HG03039 (cell line): ENCODE measurements at regions not wholly inside any gene's neighbourhood (a gene's known extent, or its start where the extent isn't known, plus 50 kb on each side); places are given as distances from the start of the nearest gene placed in this dataset.
"Not testable (repeated sequence)": the region's sequence is repeated elsewhere in the genome, so short reads cannot be mapped to it uniquely, and the experiment has no call there.

Experiments
- ATAC-seq: cut with Tn5 transposase; IDR thresholded peaks from one replicate; pipeline ENCODE4 v1.9.1; 2021; ENCODE audit warnings: mild to moderate bottlenecking, moderate library complexity; ENCODE audit not compliant: unreplicated experiment

DNA sequence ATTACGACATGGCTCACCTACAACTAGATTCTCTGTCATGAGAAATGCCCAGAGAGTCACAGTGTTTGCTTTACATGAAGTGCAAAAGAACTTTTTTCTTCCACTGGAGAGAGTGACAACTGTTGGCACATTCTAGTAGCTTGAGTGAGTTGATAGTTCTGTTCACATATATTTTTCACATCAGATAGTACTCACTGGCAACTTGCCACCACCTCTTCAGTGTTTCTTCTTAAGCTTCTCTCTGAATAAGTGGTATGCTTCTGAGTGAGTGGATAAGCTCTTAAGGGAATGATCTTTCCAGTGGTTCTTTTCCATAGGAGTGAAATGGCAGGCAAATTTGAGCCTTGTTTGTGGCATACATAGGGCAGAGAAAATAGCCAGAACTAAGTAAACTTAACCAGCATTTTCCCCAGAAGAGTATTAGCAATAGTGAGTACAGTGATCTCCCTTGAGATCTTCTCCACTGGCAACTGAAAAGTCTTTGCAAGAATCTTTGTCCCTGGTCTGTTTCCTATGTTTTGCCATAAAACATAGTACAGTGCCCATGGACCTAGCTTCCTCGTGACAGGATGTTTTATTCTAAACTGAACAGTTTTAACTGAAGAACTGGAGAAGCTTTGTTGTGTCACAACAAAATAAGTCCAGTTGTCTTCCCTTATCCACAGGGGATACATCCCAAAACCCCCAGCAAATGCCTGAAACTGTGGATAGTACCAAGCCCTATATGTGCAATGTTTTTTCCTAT lies 125.4 kb upstream of the CDK13 start:
- no peak for ATAC-seq

DNA sequence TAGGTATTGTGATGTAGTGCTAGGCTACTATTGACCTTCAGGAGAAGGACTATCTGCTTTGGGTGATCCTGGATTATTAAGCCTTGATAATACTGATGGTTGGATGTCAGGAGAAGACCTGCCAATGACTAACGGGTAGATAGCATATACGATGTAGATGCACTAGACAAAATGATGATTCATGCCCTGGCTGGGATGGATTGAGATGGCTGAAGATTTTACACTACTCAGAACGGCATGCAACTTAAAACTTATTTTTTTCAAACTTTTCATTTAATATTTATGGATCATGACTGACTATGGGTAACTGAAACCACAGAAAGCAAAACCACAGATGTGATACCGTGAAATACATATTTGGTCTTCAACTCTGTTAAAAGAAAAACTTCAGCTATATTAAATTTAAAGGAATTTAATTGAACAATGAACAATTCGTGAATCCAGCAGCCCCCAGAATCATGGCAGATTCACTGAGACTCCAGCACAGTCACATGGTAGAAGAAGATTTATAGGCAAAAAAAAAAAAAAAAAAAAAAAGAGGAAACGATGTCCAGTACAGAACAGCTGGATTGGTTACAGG lies 124.6 kb upstream of the CDK13 start:
- no peak for ATAC-seq

DNA sequence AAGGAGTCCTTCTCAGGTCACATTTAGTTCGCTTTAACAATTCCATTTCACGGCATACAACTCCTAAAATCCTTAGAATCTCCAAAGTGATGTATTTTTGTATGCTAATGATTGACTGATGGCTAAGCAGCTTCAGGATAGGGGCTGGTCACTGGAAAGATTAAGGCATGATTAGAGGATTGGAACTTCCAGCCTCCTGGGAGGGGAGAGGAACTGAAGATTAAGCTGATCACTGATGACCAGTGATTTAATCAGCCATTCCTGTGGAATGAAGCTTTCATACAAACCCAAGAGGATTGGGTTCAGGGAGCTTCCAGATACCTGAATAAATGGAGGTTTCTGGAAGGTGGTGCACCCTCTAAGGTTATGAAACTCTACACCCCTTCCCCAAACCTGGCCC lies 123.9 kb upstream of the CDK13 start:
- no peak for ATAC-seq

DNA sequence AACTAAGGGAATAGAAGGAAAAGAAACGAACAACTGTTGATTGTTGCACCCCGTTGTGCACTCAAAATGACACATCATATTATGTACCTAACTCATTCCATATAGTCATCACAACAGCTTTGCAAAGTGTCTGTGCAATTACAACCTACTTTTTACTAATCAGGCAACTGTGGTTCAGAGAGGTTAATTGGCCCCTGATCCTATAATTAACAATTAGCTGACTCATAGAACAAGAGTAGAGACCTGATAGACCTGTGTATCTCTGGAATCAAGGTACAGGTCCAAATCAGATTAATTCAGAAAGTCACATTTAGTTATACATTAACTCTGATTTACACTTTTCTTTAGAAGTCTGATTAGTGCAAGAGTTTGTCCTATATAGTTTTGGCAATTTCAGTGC lies 122.5 kb upstream of the CDK13 start:
- ATAC-seq: no peak

DNA sequence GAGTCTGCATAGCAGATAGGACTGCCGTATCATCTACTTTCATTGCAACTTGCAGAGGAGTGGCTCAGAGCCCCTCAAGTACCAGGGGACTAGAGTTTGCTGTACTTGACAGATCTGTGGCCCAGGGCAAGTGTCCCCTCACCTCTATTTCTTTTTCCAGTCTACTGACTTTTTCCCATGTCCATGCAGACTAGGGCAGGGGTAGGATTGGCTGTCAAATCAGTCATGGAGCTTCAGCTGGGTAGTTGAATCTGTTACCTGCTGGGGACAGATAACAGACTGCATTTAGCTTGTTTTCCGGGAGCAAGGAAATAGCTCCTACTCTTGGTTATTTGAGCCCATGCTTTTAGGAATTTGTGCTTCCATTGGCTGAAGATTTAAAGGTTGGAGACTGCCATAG lies 121.0 kb upstream of the CDK13 start:
- ATAC-seq: no peak

DNA sequence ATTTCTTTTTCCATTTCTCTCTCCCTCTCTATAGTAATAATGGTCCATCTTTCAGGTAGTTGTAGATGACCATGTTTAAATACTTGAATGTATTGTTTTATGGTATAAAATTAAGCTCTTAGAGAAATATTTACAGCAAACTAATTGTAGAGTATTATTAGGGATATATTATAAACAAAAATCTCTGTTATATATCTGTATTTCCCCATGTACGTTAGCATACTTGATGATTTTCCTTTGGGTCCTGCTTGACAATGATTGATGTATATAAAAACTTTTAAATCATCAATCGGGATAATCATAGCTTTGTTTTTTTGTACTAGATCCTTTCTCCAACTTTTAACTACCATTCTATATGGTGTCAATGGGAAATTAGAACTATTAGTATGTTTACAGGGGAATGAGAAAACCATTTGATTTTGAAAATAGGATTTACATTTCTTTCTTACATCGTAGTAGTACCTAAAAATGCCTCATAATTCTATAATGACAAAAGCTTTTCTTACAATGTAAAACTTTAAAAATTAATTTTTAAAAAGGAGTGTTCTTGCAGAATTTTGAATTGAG lies 117.5 kb upstream of the CDK13 start:
- ATAC-seq: no peak

DNA sequence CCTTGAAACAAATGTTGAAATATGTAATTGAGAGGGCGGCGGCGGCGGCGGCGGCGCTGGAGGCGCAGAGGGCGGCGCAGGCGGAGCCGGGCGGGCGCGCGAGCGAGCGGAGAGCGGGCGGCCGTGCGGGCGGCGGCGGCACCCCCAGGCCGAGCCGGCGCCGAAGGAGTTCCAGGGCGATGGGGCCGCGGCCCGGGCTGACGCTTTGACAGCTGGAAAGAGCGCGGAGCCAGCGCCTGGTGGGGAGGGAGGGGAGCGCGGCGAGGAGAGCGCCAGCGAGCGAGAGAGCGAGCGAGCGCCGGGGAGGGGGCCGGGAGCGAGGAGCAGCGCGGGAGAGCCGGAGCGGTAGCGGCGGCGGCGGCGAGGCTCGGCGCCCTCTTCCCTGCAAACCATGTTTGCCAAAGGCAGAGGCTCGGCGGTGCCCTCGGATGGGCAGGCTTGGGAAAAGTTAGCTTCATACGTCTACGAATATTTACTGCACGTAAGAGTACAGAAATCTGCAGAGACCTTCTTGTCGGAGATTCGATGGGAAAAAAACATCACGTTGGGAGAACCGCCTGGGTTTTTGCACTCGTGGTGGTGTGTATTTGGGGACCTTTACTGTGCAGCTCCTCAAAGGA lies 116.8 kb upstream of the CDK13 start:
- ATAC-seq: not testable (repeated sequence)

DNA sequence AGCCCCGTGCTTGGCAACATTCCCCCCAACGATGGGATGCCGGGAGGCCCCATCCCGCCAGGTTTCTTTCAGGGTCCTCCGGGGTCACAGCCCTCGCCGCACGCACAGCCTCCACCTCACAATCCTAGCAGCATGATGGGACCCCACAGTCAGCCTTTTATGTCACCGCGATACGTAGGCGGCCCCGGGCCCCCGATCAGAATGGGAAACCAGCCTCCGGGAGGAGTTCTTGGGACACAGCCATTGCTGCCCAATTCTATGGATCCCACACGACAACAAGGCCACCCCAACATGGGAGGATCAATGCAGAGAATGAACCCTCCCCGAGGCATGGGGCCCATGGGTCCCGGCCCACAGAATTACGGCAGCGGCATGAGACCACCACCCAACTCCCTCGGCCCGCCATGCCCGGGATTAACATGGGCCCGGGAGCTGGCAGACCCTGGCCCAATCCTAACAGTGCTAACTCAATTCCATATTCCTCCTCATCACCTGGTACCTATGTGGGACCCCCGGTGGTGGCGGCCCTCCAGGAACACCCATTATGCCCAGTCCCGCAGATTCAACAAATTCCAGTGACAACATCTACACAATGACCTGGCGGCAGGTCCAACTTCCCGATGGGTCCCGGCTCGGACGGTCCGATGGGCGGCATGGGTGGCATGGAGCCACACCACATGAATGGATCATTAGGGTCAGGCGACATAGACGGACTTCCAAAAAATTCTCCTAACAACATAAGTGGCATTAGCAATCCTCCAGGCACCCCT lies 116.0 kb upstream of the CDK13 start:
- ATAC-seq: not testable (repeated sequence)

DNA sequence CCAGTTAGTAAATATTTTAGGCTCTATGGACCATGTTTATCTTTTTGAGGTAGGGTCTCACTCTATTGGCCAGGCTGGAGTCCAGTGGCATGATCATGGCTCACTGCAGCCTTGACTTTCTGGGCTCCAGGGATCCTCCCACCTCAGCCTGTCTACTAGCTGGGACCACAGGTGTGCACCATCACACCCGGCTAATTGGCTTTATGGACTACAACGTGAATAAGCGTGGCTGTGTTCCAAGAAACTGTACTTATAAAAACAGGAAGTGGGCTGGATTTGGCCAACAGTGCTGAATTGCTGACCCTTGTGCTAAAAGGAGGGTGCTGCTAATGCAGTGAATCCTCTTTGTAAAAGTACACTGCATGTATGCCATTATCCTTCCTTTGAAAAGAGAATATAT lies 111.7 kb upstream of the CDK13 start:
- no peak for ATAC-seq

DNA sequence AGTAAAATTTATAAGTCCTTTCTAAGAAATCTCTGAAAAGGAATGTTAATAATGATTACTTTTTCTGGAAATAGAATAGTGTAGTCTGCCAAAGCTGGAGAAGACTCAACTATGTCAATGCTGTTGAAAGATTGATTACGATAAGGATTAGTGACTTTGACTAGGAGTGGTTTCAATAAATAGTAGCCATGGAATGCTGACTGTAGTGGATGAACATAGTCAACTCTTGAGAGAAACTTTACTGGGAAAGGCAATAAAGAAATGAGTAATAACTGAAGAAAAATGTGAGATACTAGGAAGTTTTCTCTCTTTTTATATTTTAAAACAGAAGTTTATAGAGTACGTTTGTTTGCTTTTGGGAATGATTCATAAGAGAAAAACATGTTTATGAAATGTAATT lies 105.0 kb upstream of the CDK13 start:
- ATAC-seq: no peak

DNA sequence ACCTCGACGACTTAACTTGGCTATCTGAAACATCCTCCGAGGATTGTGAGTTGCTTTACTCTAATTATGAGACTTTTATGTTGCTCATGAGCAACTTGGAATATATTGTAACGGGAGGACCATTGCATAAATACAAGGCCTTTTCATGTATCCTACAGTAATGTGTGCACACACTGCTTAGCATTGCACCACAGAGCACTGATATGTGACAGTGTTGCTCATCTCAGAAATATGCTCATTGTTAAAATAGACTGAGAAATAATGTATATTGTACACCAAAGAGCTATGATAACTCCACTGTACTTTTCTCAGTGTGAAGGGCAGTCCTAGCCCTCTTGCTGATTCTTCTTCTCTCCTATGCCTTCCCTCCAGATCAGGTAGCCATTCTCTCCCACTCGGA lies 102.8 kb upstream of the CDK13 start:
- ATAC-seq: no peak

DNA sequence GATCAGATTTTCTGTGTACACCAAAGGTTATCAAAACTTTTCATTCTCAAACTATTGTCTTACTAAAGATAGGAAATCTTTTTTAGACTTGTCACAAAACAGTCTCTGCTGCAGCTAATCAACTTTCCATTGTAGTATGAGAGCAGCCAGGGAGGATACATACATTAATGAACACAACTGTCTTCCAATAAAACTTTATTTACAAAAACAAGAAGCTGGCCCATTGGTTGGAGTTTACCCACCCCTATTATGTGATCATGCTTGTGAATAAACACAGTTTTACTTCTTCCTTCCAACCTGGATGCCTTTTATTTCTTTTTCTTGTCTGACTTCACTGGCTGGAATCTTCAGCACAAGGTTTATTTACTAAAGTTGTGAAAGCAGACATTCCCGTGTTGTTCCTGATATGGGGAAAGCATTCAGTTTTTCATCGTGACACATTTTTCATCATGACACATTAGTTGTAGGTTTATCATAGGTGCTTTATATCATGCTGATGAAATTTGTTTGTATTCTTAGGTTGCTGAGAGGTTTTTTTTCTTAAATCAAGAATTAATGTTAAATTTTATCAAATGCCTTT lies 98.5 kb upstream of the CDK13 start:
- no peak for ATAC-seq

DNA sequence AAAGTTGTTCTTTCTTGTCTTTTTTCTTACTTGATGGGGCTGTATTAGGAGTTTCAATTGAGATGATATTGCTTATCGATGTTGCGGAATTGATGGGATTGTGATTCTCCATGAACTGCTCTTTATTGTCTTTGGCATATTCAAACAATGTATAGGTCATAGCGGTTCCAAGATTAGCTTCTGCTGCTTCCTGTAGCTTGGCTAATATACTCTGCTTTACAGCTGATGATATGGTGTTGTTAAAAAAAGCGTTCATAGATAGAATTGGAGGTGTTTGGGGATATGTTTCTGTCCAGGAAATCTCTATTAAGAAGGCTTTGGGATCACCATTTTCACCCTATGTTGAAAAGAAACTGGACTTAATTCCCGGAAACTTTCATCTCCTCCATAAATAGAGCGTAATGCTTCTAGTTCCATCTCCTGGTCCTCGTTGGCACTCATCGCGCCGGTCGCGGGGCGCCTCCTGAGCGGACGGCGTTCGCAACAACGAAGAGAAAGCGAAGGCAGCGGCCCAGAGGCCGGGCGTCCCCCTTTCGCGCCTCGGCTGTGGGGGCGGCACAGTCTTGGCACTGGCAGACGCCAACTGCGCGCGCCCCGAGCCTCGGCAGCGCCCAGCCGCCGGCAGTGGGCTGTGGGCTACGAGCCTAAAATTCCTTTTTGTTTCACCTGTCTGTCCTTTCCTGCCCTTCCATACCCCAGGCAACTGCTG lies 95.3 kb upstream of the CDK13 start:
- peak; percentile 76 for ATAC-seq

DNA sequence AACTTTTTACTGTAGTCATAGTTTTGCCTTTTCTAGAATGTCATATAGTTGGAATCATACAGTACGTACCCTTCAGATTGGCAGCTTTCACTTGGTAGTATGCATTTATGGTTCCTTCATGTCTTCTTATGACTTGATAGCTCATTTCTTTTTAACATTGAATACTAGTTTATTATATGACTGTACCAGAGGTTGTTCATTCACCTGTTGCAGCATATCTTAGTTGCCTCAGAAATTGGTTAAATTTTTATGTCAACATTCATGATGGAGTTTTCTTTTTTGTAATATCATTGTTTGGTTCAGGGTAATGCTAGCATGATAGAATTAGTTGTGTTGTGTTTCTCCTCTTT lies 94.8 kb upstream of the CDK13 start:
- ATAC-seq: no peak

DNA sequence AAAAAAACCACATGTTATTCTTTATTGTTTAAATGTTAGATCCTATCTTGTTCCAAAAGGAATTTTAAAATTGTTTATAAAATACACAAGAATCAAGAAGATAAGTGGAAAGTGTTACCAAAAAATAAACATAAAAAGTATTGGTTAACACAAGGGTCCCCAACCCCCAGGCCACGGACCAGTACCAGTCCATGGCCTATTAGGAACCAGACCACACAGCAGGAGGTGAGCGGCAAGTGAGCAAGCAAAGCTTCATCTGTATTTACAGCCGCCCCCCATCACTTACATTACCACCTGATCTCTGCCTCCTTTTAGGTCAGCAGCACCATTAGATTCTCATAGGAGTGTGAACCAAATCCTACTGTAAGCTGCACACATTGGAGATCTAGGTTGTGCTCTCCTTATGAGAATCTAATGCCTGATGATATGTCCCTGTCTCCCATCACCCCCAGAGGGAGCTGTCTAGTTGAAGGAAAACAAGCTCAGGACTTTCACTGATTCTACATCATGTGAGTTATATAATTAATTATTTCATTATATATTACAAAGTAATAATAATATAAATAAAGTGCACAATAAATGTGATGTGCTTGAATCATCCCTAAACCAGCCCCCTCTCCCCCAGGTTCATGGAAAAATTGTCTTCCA lies 86.3 kb upstream of the CDK13 start:
- ATAC-seq: not testable (repeated sequence)

DNA sequence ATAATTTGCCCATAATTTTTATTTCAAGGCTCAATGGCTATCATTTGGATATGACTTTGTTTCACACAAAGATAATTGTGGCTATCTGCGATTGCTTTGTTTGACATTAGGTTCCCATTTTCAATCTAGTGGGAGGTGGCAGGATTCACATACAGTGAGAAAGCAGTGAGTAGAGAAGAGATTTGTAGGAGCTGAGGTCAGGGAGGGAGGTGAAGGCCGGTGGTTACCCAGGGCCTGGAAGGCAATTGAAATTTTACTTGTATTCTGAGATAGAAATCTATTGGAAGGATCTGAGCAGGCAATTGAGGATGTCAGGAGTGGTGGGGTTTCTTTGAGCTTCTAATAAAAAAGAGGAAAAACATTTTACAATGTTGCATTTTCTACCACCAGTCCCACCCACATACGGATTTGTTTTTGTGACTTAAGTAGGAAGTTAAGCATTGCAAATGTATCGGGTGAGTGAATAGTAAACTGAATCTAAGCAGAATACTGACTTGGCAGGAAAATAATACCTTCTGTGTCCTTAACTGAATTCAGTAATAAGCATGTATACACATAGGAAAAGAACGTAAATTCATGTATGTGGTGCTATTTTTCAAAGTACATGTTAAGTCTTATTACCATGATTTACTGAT lies 80.1 kb upstream of the CDK13 start:
- ATAC-seq: not testable (repeated sequence)

DNA sequence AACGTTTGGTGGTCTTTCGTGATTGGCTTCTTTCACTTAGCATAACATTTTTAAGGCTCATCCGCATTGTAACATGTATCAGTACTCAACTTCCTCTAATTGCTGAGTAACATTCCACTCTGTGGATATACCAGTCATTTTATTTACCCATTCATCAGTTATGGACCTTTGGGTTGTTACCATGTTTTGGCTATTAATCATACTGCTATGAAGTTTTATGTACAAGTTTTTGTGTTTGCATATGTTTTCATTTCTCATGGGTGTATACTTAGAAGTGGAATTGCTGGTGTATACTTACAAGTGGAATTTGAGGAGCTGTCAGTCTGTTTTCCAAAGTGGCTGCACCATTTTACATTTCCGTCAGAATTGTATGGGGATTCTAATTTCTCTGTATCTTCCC lies 78.4 kb upstream of the CDK13 start:
- ATAC-seq: not testable (repeated sequence)

DNA sequence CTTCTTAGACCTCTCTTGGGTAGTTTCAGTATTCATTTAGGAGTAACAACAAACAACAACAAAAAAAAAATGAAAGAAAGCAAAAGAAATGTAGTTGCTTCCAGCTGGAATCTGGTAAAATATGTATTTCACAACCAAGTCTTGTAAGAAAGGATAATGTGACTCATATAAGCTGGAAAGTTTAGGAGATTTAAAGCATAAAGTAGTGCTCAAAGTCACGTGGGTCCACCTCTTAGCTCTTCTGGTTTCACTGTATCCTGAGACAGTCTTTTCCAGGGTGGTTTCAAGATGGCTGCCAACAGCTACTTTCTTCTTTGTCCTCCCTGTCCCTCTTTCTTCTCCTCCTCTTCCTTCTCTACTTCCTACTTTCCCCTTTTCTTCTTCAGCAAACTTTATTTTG lies 69.5 kb upstream of the CDK13 start:
- ATAC-seq: no peak

DNA sequence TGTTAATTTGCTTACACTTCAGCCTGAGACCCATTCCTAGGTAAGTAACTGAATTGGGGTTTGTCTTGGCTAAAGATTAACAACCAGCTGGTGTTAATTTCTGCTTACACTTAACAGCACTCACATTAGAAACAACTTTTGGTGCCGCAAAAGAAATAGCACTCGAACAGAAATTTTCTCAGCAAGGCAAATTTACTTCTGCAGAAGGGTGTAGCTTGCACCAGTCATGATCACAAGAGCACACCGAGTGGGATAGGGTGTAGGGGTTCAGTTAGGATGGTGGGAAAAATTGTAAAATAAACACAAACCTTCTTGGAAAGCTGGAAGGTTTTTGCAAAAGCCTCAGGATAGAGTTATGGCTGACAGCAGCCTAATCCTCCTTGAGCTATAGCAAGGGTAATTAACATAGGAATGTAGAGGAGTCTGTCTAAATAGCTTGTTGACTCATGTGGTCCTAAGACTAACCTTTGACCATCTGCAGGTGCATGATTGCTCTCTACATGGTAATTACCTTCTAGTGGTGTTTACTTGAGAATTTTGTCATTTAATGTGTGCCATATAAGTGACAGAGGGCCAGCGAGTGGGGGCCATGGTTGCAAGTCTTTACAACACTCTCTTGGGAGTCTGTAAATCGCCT lies 67.8 kb upstream of the CDK13 start:
- ATAC-seq: no peak
